HL-60/S4 (cell line): ENCODE measurements at regions not wholly inside any gene's neighbourhood (a gene's known extent, or its start where the extent isn't known, plus 50 kb on each side); places are given as distances from the start of the nearest gene placed in this dataset.

Experiments used
- in situ Hi-C: fragments of 300-500 bp; cut with MboI; formaldehyde crosslinking; loops from 2 replicates; pipeline ENCODE4 v1.14.3; 2022; ENCODE audit warnings: low sequenced_read_pairs

DNA sequence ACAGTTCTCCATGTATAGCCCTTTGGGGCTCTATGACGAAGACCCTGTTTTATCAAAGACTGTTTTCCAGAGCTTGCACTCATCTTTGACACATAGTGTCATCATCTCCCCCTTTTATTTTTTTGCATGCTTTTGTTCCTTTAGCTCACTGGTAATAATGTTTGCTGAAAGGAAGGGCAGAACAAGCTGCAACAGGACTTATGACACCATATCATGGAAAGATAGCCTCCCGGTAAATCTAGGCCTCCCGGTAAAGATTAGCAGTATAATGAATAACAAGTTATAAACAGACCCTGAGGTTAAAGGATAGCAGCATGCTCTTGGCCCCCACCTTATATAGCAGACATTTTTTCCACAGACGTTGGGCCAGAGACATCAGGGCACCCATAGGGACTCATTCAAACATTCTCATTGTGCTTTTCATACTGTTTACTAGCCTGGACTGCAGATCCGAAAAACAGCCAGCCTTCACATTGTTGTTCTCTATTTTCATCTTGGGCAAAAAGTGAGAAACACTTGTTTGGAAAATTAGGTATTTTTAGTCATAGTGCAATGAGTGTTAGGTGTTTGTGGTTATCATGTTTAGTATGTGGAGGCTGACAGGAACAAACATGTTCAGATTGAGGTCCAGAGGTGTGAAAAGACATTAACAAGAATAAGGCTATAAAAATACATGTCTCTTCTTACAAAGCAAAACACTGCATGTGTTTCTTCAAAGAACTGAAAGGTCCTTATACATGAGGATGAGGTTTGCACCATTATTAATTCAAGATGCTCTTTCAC is 136.9 kb upstream of the SPRY2 start:
- in situ Hi-C loops: no loop called here

DNA sequence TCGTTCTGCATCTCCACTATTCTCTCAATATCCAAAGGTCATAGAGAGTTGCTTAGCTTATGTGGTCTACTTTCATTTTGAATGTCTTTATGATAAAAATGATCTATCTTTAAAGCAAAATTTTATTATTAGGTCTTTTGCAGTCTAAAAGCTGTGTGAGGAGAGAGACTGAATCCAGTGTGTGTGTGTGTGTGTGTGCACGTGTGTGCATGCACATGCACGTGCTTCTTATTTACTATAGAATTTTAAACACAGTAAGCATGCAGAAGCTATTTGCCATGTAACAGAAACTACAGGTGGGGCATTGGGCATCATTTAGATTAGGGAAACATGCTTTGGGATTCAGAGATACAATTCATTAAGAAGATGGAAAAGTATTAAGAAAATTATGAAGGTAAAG is 136.0 kb upstream of the SPRY2 start:
- in situ Hi-C loops: no loop called here

DNA sequence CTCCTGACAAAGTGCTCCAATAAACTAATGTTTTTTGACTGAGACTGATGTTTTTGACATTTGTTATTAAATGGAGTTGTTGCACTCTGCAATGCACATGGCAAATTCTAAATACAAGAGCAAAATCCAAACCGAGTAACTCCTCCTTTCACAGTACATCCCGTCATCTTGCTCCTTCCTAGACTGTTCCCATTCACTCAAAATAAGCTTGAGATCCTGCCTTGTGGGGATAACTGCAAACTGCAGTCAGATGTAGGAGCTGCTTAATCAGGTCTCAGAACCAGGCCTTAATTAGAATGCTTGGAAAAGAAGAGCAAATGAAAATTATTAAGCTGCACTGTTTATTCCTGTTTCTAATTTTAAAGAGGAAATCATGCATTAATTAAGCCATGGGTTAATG is 134.8 kb upstream of the SPRY2 start:
- in situ Hi-C loops: no loop called here

DNA sequence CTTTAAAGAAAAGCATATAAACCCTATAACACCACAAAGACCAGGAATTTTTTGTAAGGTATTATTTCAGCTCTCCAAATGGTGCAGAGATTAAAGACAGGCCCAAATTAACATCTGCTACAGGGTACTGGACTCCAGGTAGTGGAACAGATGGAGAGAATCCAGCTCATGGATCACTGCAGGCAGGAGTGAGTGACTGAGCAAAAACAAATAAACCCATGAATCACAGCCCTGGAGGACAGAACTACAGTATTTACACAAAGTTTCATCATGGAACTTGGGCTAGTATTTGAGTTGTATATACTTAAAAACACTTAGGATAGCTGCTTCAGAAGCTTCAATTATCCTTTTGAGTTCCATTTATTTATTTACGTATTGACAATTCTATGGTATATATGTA is 132.8 kb upstream of the SPRY2 start:
- in situ Hi-C loops: no loop called here

DNA sequence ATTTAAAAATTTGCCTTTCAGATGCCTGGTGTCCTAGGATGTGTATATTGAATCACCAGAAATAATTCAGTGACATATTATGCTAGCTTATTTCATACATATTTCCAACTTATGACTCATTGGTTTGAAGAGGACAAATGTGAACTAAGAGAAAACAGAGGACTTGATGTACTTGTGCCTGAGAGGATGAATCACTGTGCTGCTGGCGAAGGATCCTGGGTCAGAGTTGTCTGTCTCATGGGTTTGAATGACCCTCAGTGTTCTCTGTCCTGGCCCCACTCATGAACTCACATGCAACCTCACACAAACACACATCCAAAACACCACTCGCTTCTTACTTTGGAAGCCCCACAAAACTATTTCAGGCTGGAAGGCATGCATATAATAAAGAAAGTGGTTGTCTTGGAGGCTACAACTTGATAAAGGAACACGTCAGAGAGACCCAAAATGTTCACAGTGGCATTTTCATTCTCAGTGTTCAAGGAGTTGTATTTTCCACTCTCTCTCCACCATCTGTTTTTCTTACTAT is 129.0 kb upstream of the SPRY2 start:
- in situ Hi-C loops: no loop called here

DNA sequence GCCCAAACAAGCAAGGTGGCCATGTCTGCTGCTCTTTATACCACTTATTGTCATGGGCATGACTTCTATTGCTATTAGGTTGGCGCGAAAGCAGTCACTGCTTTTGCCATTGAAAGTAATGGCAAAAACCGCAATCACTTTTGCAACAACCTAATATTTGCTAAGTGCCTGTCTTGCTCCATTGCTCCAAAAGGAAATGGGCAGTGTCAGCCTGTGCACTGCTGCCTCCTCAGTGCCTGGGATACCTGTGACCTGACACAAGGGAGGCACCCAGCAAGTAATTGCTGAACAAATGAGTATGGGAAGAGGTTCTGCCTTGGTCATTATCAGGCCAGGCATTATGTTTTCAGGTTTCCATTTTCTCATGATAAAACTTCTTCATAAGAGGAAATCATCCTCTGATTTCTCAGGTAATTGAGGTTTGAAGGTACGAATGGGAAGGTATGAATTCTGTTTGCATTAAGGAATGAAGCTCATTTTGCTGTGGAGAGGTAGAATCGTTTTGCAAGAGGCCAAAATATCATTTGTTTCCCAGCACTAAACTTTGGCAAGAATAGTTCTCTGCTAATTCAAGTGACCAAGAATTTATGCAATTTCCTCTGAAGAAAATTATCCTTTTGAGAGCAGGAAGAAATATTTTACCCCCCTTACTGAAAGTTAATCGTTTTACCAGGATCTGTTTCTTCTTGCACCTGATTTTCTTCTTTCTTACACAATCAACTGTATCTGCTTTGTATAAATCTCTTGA is 128.4 kb upstream of the SPRY2 start:
- in situ Hi-C loops: no loop called here

DNA sequence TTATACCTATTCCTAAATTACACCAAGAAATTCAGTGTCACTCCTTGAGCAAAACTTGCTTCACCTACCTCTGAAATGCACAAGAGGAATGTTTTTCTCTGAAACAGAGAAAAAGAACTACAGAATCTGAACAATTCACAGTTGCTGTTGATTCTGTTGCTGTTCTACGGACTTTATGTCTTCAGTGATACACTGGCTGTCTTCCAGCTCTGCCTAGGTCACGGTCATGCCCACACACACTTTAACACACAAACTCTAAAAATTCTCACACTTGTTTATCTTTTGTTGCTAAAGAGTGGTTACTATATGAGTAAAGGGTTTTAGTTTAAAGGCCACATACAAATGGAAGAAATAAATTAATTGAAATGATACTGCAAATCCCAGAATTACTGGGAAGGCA is 124.4 kb upstream of the SPRY2 start:
- in situ Hi-C loops: no loop called here

DNA sequence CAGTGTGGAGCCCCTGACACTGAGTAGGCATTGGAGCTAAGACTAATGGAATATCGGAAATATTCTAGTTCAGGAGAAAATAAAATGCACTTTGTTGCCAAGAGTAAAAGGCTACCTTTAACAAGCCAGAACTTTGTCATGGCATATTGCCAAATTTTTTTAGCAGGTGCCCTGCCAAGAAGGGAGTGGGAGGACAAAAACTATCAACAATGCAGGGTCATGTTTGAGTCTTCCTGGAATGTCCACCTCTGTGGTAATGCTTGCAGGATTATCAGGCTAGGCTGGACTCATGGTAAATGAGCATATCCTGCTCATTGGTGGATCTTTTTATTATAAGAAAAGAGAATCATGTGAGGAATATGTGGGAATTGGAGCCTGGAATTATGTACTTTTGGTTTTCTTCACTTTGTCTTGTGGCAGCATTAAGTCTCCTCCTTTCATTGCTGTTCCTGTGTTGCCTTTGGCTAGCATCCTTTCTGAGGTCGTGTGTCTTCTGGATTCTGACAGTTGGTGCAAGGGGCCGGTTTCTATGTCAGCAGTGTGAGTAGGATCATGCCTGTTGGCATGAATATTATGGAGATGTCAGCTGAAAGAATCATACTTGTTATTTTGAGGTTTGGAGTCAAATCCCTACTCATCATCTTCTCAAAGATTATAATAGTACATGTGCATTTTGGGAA is 122.9 kb upstream of the SPRY2 start:
- in situ Hi-C loops: no loop called here

DNA sequence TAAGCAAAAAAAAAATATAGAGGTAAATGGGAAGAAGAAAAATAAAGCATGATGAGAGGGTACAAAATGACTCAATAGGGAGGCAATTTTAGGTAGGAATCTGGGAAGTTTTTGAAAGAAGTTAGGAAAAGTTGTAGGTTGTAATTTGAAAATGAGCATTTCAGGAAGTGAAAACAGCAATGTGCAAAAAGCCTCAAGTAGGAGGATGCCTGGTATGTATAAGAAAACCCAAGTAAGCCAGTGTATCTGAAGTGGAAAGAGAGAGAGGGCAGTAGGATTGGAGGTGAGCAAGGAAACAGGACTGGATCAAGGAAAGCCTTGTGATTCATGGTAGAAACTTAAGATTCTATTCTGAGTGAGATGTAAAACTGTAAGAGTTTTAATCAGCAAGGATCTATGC is 121.6 kb upstream of the SPRY2 start:
- in situ Hi-C loops: no loop called here

DNA sequence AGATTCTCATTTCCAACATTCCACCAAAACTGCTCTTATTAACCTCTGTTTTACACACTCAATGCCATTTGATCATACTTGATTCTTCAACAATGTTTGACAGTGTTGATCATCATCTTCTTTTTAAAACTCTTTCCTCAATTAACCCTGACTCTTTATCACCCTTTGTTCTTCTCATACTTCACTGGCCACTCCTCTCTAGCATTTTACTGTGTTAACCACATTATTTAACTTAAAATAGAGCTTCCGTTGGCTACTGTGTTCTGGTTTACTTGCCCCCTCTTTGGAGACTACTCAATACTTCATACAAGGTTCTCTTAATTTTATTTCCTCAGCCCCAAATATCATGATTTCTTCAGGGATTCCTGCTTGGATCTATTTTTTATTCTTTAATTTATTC is 121.1 kb upstream of the SPRY2 start:
- in situ Hi-C loops: no loop called here

DNA sequence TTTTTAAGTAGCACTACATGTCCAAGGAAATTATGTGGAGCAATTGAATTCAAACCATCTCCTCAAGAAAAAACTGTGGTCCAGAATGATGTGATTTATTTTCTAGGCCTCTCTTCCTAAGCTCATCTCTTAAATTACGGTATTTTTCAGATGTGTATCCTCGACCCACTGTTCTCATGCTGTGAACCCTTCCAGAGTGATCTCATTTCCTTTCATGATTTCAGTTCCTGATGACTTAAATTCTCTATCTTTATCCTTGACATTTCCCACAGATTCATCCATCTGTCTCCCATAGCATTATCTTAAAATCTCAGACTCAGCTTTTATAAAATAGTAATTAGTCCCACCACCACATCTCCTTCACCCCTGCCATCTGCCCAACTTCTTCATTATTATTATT is 117.6 kb upstream of the SPRY2 start:
- in situ Hi-C loops: no loop called here

DNA sequence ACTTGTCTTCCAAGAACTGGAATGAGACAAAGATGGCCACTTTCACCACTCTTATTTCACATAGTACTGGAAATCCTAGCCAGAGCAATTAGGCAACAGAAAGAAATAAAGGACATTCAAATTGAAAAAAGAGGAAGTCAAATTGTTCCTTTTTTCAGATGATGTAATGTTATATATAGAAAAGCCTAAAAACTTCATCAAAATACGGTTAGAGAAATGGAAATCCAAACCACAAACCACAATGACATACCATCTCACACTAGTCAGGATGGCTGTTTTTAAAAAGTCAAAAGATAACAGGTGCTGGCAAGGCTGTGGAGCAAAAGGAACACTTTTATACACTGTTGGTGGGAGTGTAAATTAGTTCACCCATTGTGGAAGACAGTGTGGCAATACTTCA is 113.3 kb upstream of the SPRY2 start:
- in situ Hi-C loops: no loop called here

DNA sequence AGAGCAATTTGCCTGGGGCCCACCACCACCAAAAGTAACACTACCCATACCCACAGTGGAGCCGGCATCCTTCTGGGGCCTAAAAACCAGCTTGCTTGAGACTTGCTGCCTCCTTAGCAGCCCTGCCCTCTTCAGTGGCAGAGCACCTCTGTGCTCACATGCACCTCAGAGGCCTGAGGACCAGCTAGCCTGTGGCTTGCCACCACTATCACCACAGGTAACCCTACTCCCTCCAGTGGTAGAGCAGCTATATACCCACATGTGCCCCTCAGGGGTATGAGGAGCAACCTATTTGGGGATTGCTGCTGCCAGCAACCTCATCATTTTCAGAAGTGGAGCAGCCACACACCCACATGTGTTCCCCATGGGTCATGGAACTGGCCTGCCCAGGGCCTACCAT is 111.4 kb upstream of the SPRY2 start:
- in situ Hi-C loops: no loop called here

DNA sequence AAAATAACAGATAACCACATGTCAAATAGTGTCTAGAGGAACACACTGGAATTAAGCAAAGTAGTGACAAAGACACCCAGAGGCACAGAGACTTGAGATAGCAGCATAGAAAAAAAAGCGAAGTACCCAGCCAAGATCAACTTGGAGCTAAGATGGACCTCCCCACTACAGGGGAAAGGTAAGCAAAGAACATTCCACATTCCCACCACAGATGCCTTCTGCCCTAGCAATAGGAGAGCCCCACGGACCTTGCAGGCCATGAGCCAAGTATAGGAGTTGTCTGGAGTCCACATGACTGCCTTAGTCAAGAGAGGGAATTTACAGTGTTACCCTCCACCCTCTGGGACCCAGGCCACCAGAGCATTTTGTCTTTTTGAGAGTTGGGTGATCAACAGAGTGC is 110.7 kb upstream of the SPRY2 start:
- in situ Hi-C loops: no loop called here

DNA sequence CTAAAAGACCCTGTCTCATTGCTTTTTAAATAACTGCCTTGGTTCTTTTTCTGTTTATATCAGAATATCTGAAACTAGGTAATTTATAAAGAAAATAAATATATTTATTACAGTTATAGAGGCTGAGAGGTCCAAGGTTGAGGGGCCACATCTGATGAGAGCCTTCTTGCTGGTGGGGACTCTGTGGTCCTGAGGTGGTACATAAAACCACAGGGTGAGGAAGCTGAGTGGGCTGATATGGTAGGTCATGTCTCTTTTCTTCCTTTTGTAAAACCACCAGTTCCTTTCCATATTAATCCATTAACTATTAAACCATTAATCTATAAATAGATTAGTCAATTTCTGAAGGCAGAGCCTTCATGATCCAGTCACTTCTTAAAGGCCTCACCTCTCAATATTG is 109.5 kb upstream of the SPRY2 start:
- in situ Hi-C loops: no loop called here

DNA sequence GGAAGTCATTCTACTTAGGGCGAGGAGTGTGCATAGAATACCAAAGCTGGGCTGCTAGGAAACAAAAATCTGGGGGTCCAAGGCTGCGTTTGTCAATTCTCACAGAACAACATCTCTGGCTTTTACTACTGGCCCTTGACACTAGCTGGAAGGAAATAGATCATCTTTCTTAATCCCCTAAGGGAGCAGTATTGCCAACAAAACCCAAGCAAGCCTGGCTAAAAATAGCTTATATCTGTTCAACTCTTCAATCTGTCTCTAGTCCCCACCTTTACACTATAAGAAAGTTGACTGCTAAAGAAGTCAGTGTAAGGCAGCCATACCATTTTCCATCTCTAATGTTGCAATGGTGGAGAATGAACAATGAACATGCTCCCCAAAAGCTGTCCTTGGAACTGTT is 107.8 kb upstream of the SPRY2 start:
- in situ Hi-C loops: no loop called here

DNA sequence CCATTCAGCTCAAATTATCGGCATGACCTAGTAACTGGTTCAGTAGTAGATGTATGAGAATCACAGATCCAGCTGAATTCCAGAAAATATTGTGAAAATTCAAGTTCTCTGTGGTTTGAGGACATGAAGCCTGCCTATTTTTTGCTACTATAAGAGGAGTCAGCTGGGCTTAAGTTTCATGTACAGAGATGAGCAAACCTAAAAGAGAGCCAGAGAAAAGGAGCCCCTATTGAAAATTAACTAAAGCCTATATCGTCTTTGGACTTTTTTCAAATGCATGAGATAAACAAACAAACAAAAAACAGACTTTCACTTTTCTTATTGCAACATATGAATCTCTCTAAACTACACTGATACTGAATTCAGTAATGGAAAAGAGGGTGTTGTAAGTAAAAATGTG is 106.8 kb upstream of the SPRY2 start:
- in situ Hi-C loops: no loop called here

DNA sequence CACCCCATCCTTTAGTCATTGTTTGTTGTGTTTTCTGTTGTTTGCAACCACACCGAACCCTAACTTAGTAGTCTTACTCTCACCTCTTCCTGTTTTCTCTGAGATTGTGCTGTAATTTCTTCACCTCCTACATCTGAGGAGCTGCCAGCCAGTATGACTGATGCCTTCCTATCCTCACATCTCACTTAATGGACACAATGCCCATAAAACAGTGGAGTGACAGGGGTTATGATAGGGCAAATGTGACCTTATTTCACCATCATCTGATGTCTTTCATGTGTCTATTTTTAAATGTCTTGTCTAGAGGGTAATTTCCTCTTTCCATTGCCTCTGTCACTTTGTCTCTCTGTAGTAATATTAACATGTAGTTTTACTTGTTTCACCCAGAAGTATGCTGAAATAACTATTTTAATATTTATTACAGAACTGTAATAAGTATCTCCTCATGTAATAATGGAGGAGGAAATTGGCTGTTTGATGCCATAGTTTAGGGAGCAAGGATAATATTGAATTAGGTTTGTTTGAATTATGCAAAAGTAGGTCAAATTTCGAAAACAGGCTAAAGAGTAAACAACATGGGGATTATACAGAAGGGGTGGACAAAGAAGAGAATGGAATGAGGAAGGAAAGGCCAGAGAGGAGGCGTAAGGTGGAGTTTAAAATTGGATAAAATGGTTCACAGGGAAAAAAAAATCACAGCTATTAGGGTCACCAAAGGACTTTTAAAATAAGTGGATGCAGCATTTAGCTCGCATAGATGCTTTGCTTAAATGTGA is 103.5 kb upstream of the SPRY2 start:
- in situ Hi-C loops: no loop called here

DNA sequence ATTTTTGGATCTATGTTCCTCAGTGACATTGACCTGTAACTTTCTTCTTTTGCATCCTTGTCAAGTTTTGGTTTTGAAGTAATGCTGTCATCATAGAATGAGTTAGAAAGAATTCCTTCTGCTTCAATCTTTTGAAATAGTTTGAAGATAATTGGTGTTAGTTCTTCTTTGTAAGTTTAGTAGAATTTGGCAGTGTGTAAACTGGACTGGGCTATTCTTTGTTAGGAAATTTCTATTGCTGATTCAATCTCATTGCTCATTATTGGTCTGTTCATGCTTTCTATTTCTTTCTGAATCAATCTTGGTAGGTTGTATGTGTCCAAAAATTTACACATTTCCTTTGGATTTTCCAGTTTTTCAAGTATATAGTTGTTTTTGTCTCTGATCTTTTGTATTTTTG is 101.7 kb upstream of the SPRY2 start:
- in situ Hi-C loops: no loop called here

DNA sequence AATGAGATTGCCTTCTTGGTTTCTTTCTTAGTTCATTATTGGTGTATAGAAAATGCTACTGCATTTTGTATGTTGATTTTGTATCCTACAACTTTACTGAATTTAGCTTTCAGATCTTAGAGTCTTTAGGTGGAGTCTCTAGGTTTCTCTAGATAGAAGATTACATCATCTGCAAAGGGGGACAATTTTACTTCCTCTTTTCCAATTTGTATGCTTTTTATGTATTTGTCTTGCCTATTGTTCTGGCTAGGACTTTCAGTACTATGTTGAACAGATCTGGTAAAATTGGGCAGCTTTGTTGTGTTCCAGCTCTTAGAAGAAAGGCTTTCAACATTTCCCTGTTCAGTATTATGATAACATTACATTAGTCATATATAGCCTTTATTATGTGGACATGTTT is 101.0 kb upstream of the SPRY2 start:
- in situ Hi-C loops: no loop called here

DNA sequence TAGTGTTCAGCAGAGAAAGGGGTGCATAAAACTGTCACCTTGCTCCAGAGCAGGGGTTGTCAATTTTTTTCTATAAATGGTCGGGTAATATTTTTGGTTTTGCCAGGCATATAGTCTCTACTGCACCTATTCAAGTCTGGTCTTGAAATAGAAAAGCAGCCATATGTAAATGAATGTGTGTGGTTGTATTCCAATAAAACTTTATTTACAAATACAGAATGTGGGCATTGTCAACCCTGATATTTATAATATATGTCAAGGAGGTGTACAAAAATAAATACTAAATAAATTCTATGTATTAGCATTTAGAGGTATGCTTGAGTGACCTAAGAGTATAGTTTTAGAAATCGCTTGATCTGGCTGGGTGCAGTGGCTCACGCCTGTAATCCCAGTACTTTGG is 97.6 kb upstream of the SPRY2 start:
- in situ Hi-C loops: no loop called here
